IMR-90 (cell line): ENCODE measurements at regions not wholly inside any gene's neighbourhood (a gene's known extent, or its start where the extent isn't known, plus 50 kb on each side); places are given as distances from the start of the nearest gene placed in this dataset.

Experiments used
- ATAC-seq: fragments of 200-7000 bp; cut with Tn5 transposase; 2 replicates; pipeline ENCODE4 v1.9.1; 2020; ENCODE audit warnings: low read depth, mild to moderate bottlenecking, moderate library complexity
- BruUV-seq: library from RNA; stranded (reverse); fragments of 400-500 nt; replicated peaks from 2 replicates; lab custom pipeline; 2021; lab: Mats Ljungman, UMichigan
- CTCF ChIA-PET: fragments of 300-600 bp; formaldehyde crosslinking; extraction: SDS; loops from one replicate; lab custom pipeline; 2021; ENCODE audit warnings: antibody characterized with exemption; lab: Yijun Ruan, JAX
- POLR2A ChIA-PET: fragments of 300-600 bp; sonication (Branson Sonifier 250); formaldehyde crosslinking; loops from one replicate; lab custom pipeline; 2022; ENCODE audit warnings: antibody characterized with exemption; ENCODE audit not compliant: unreplicated experiment; lab: Charles Lee
- DNase-seq: peaks from one replicate; pipeline ENCODE4 v3.0.0; 2013
- H2AFZ ChIP-seq: replicated peaks from 2 replicates; pipeline ENCODE3; 2013; ENCODE audit warnings: low read length, mild to moderate bottlenecking; ENCODE audit not compliant: poor library complexity
- H2AK5ac ChIP-seq: 2 replicates; pipeline ENCODE4 v1.6.1; 2013; ENCODE audit warnings: low read depth, low read length, inconsistent platforms
- H2AK9ac ChIP-seq: replicated peaks from 2 replicates; pipeline ENCODE3; 2013; ENCODE audit warnings: mild to moderate bottlenecking, low read depth, low read length, moderate library complexity; ENCODE audit not compliant: poor library complexity
- H2BK120ac ChIP-seq: 2 replicates; pipeline ENCODE4 v1.6.1; 2013; ENCODE audit warnings: low read depth, low read length, inconsistent platforms
- H2BK15ac ChIP-seq: 3 replicates; pipeline ENCODE4 v1.6.1; 2013; ENCODE audit warnings: low read depth, low read length, inconsistent platforms
- H2BK20ac ChIP-seq: 2 replicates; pipeline ENCODE4 v1.6.1; 2013; ENCODE audit warnings: low read depth, mild to moderate bottlenecking, inconsistent platforms, low read length, moderate library complexity
- H2BK5ac ChIP-seq: 2 replicates; pipeline ENCODE4 v1.6.1; 2013; ENCODE audit warnings: mild to moderate bottlenecking, low read depth, low read length, inconsistent platforms; ENCODE audit not compliant: poor library complexity, severe bottlenecking
- H3K14ac ChIP-seq: replicated peaks from 2 replicates; pipeline ENCODE4 v1.6.1; 2013; ENCODE audit warnings: low read depth, low read length, inconsistent platforms
- H3K18ac ChIP-seq: 2 replicates; pipeline ENCODE4 v1.6.1; 2013; ENCODE audit warnings: low read depth, low read length, control low read depth
- H3K23ac ChIP-seq: 2 replicates; pipeline ENCODE4 v1.6.1; 2013; ENCODE audit warnings: low read depth, low read length, inconsistent platforms
- H3K27ac ChIP-seq: 2 replicates; pipeline ENCODE4 v1.5.1; 2013; ENCODE audit warnings: mild to moderate bottlenecking, control low read depth, low read length; ENCODE audit not compliant: insufficient read depth
- H3K27me3 ChIP-seq: 2 replicates; pipeline ENCODE4 v1.6.1; 2013; ENCODE audit warnings: low read length; ENCODE audit not compliant: control insufficient read depth, insufficient read depth
- H3K36me3 ChIP-seq: 2 replicates; pipeline ENCODE4 v1.6.1; 2013; ENCODE audit warnings: low read length, mixed read lengths; ENCODE audit not compliant: control insufficient read depth, insufficient read depth
- H3K4ac ChIP-seq: 2 replicates; pipeline ENCODE4 v1.6.1; 2013; ENCODE audit warnings: low read depth, low read length, inconsistent platforms
- H3K4me1 ChIP-seq: 2 replicates; pipeline ENCODE4 v1.6.1; 2013; ENCODE audit warnings: low read length, mixed read lengths; ENCODE audit not compliant: control insufficient read depth, insufficient read depth
- H3K4me2 ChIP-seq: 2 replicates; pipeline ENCODE4 v1.6.1; 2013; ENCODE audit warnings: low read depth, mild to moderate bottlenecking, control low read depth, low read length, moderate library complexity
- H3K4me3 ChIP-seq: 2 replicates; pipeline ENCODE4 v1.5.1; 2013; ENCODE audit warnings: low read depth, mild to moderate bottlenecking, control low read depth, low read length, moderate library complexity; ENCODE audit not compliant: insufficient read depth
- H3K56ac ChIP-seq: 2 replicates; pipeline ENCODE4 v1.6.1; 2013; ENCODE audit warnings: low read length, inconsistent platforms; ENCODE audit not compliant: insufficient read depth; ENCODE audit errors: extremely low read depth
- H3K79me1 ChIP-seq, 2 experiments: 2 replicates each; pipeline ENCODE4 v1.6.1; 2013; ENCODE audit warnings: low read length in 2 of 2, inconsistent platforms in 1 of 2, low read depth in 1 of 2
- H3K9ac ChIP-seq: 2 replicates; pipeline ENCODE4 v1.6.1; 2013; ENCODE audit warnings: low read depth, low read length, control low read depth
- H3K9me1 ChIP-seq: 2 replicates; pipeline ENCODE4 v1.6.1; 2013; ENCODE audit warnings: low read length, inconsistent platforms; ENCODE audit not compliant: insufficient read depth
- H3K9me3 ChIP-seq: 2 replicates; pipeline ENCODE4 v1.6.1; 2013; ENCODE audit warnings: low read length; ENCODE audit not compliant: control insufficient read depth, insufficient read depth
- H4K20me1 ChIP-seq: 2 replicates; pipeline ENCODE4 v1.6.1; 2013; ENCODE audit warnings: low read length, inconsistent platforms; ENCODE audit not compliant: insufficient read depth
- H4K5ac ChIP-seq: 2 replicates; pipeline ENCODE4 v1.6.1; 2013; ENCODE audit warnings: mild to moderate bottlenecking, low read depth, low read length, control low read depth
- H4K8ac ChIP-seq, 2 experiments: 2 replicates each; pipeline ENCODE4 v1.6.1; 2013; ENCODE audit warnings: low read depth in 2 of 2, low read length in 2 of 2, control low read depth in 1 of 2, inconsistent platforms in 1 of 2
- H4K91ac ChIP-seq: 2 replicates; pipeline ENCODE4 v1.6.1; 2013; ENCODE audit warnings: low read depth, low read length, inconsistent platforms; ENCODE audit not compliant: insufficient read depth
- CHD1 ChIP-seq: IDR thresholded peaks from 2 replicates; pipeline ENCODE4 v1.6.1; 2012; ENCODE audit warnings: low read depth, low read length, improper control_type of control experiment
- ELK1 ChIP-seq: fragments of 150-350 bp; IDR thresholded peaks from 2 replicates; pipeline ENCODE4 v1.6.1; 2016; ENCODE audit warnings: low read depth, mild to moderate bottlenecking, low read length, moderate library complexity, borderline replicate concordance
- MAFK ChIP-seq: IDR thresholded peaks from 2 replicates; pipeline ENCODE4 v1.6.1; 2012; ENCODE audit warnings: low read depth, low read length, improper control_type of control experiment
- MXI1 ChIP-seq: IDR thresholded peaks from 2 replicates; pipeline ENCODE4 v1.6.1; 2012; ENCODE audit warnings: low read depth, mild to moderate bottlenecking, low read length, moderate library complexity, borderline replicate concordance
- NFE2L2 ChIP-seq: fragments of 150-350 bp; IDR thresholded peaks from 2 replicates; pipeline ENCODE4 v1.6.1; 2016; ENCODE audit warnings: low read depth, mild to moderate bottlenecking, low read length
- POLR2A ChIP-seq: IDR thresholded peaks from 2 replicates; pipeline ENCODE4 v1.6.1; 2012; ENCODE audit warnings: mild to moderate bottlenecking, low read depth, low read length
- RCOR1 ChIP-seq: IDR thresholded peaks from 2 replicates; pipeline ENCODE4 v1.6.1; 2012; ENCODE audit warnings: mild to moderate bottlenecking, low read length, improper control_type of control experiment; ENCODE audit not compliant: insufficient replicate concordance
- WGBS, 2 experiments: methylation state at CpG; one replicate each; pipeline versions ENCODE4 v1.1.5 to v1.1.7; 2013; ENCODE audit warnings: missing lambda C conversion rate in 2 of 2; ENCODE audit not compliant: insufficient read length in 1 of 2; ENCODE audit errors: extremely low coverage in 2 of 2; 5-methylcytosine and 5-hydroxymethylcytosine counted together
- dilution Hi-C: fragments of 300-500 bp; cut with HindIII; formaldehyde crosslinking; loops from one replicate; pipeline ENCODE4 v1.14.3; 2018; ENCODE audit warnings: low sequenced_read_pairs; ENCODE audit not compliant: unreplicated experiment
- in situ Hi-C: fragments of 300-500 bp; cut with MboI; formaldehyde crosslinking; loops from 3 replicates; pipeline ENCODE4 v1.14.3; 2019; ENCODE audit warnings: low sequenced_read_pairs, inconsistent platforms, mixed read lengths
- intact Hi-C: fragments of 100-400 bp; cut with micrococcal nuclease; formaldehyde crosslinking; loops from 2 replicates; pipeline ENCODE4 v1.10.0; 2022
- TF ChIP-seq, protein P1 (sequence below): fragments of 150-350 bp; IDR thresholded peaks from 2 replicates; pipeline ENCODE4 v1.6.1; 2017; ENCODE audit warnings: mild to moderate bottlenecking, antibody characterized with exemption, low read length, low read depth
- TF ChIP-seq, protein P2 (sequence below): conservative IDR thresholded peaks from 2 replicates; pipeline ENCODE4 v1.5.1; 2012; ENCODE audit warnings: mild to moderate bottlenecking, low read depth, low read length, improper control_type of control experiment

GRCh38 chr13:44241638-44242037 is 132.0 kb upstream of the SERP2 start:
- Histone ChIP-seq H3K4me3 (no peak overlapping the region), H3K56ac (no peak overlapping the region), H2AK5ac (0 out of 2 replicates have a peak overlapping the region, but pooled peaks have one; percentile 28), H3K79me1 (no peaks in the 10 kb centered on the region), H3K4me2 (no peak overlapping the region), H3K14ac (no peak overlapping the region), H3K4ac (no peak overlapping the region), H4K20me1 (peaks cover 4% of the 10 kb centered on the region), H4K8ac (no peak overlapping the region), H3K9me1 (peaks cover 15% of the 10 kb centered on the region), H2BK5ac (no peak overlapping the region), H2BK120ac (no peak overlapping the region), H3K36me3 (no peaks in the 10 kb centered on the region), H3K9ac (no peak overlapping the region), H4K5ac (no peak overlapping the region), H2BK15ac (no peak overlapping the region), H3K27me3 (no peaks in the 10 kb centered on the region), H3K23ac (no peak overlapping the region), H3K4me1 (peaks cover 9% of the 10 kb centered on the region), H4K91ac (no peak overlapping the region), H3K9me3 (no peaks in the 10 kb centered on the region), H3K18ac (no peak overlapping the region), H2AK9ac (no peak overlapping the region), H3K27ac (no peak overlapping the region), H2BK20ac (no peak overlapping the region), H2AFZ (no peak overlapping the region)
- no TSS peak for BruUV-seq
- POLR2A ChIA-PET: no interaction called here
- CTCF ChIA-PET: no interaction called here
- WGBS, 2 experiments: 83% methylated on average over 2 of the region's 6 CpGs; no CpG with 5 or more reads in 1 of the 2 experiments
- ATAC-seq: no peak
- intact Hi-C loops: no loop called here
- DNase-seq: no peak
- in situ Hi-C loops: no loop called here
- dilution Hi-C loops: no loop called here
- TF ChIP-seq, protein P1, sequence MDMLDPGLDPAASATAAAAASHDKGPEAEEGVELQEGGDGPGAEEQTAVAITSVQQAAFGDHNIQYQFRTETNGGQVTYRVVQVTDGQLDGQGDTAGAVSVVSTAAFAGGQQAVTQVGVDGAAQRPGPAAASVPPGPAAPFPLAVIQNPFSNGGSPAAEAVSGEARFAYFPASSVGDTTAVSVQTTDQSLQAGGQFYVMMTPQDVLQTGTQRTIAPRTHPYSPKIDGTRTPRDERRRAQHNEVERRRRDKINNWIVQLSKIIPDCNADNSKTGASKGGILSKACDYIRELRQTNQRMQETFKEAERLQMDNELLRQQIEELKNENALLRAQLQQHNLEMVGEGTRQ: no peak
- TF ChIP-seq NFE2L2: no peak
- TF ChIP-seq, protein P2, sequence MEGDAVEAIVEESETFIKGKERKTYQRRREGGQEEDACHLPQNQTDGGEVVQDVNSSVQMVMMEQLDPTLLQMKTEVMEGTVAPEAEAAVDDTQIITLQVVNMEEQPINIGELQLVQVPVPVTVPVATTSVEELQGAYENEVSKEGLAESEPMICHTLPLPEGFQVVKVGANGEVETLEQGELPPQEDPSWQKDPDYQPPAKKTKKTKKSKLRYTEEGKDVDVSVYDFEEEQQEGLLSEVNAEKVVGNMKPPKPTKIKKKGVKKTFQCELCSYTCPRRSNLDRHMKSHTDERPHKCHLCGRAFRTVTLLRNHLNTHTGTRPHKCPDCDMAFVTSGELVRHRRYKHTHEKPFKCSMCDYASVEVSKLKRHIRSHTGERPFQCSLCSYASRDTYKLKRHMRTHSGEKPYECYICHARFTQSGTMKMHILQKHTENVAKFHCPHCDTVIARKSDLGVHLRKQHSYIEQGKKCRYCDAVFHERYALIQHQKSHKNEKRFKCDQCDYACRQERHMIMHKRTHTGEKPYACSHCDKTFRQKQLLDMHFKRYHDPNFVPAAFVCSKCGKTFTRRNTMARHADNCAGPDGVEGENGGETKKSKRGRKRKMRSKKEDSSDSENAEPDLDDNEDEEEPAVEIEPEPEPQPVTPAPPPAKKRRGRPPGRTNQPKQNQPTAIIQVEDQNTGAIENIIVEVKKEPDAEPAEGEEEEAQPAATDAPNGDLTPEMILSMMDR: no peak
- no peak for TF ChIP-seq MXI1
- TF ChIP-seq POLR2A: no peak
- TF ChIP-seq RCOR1: no peak
- TF ChIP-seq ELK1: no peak
- TF ChIP-seq MAFK: no peak
- TF ChIP-seq CHD1: no peak
